NCI-H187 treated with DMSO at 0.1 percent for 48 hours (cell line): ENCODE measurements at regions not wholly inside any gene's neighbourhood (a gene's known extent, or its start where the extent isn't known, plus 50 kb on each side); places are given as distances from the start of the nearest gene placed in this dataset.

ENCODE experiments used
- DNase-seq: peaks from one replicate; lab custom pipeline; 2025; lab: John Stamatoyannopoulos, UW

- DNase-seq: no peak
These were observed 144.1 kb downstream of the SH3BGRL2 start for GRCh38 chr6:79775222-79775621.

GRCh38 chr6:79764747-79765146 lies 133.6 kb downstream of the SH3BGRL2 start:
- no peak for DNase-seq

GRCh38 chr6:79763301-79763700 lies 132.2 kb downstream of the SH3BGRL2 start:
- DNase-seq: no peak

GRCh38 chr6:79762370-79762769 lies 131.2 kb downstream of the SH3BGRL2 start:
- no peak for DNase-seq

- no peak for DNase-seq
These were observed 125.4 kb downstream of the SH3BGRL2 start for GRCh38 chr6:79756496-79756895.

- DNase-seq: no peak
These were observed 124.8 kb downstream of the SH3BGRL2 start for GRCh38 chr6:79755967-79756366.
